Parathyroid adenoma (tissue), 2 donors: ENCODE measurements at regions not wholly inside any gene's neighbourhood (a gene's known extent, or its start where the extent isn't known, plus 50 kb on each side); places are given as distances from the start of the nearest gene placed in this dataset.

Source experiments
- H2AFZ ChIP-seq: fragments of 300-600 bp; sonication (generic); one replicate; pipeline ENCODE4 v1.7.0; 2017; ENCODE audit warnings: antibody characterized with exemption, mild to moderate bottlenecking
- H3K27ac ChIP-seq: fragments of 300-600 bp; sonication (generic); one replicate; pipeline ENCODE4 v1.7.0; 2017
- H3K27me3 ChIP-seq: fragments of 300-600 bp; sonication (generic); one replicate; pipeline ENCODE4 v1.7.0; 2017; ENCODE audit warnings: low read length; ENCODE audit not compliant: control insufficient read depth, insufficient read depth
- H3K36me3 ChIP-seq: fragments of 300-600 bp; sonication (generic); one replicate; pipeline ENCODE4 v1.7.0; 2017; ENCODE audit warnings: low read length; ENCODE audit not compliant: control insufficient read depth, insufficient read depth
- H3K4me1 ChIP-seq: fragments of 300-600 bp; sonication (generic); one replicate; pipeline ENCODE4 v1.7.0; 2017; ENCODE audit warnings: control low read depth
- H3K4me2 ChIP-seq: fragments of 300-600 bp; sonication (generic); one replicate; pipeline ENCODE4 v1.7.0; 2017; ENCODE audit warnings: low read length
- H3K4me3 ChIP-seq: fragments of 300-600 bp; sonication (generic); one replicate; pipeline ENCODE4 v1.7.0; 2017; ENCODE audit warnings: low read depth, low read length
- H3K79me2 ChIP-seq: fragments of 300-600 bp; sonication (generic); one replicate; pipeline ENCODE4 v1.7.0; 2017; ENCODE audit warnings: control low read depth
- H3K9ac ChIP-seq: fragments of 300-600 bp; sonication (generic); one replicate; pipeline ENCODE4 v1.7.0; 2017; ENCODE audit warnings: mild to moderate bottlenecking
- H3K9me3 ChIP-seq: fragments of 300-600 bp; sonication (generic); one replicate; pipeline ENCODE4 v1.7.0; 2017; ENCODE audit warnings: low read length; ENCODE audit not compliant: control insufficient read depth
- TF ChIP-seq, protein P1 (sequence below): fragments of 300-600 bp; sonication (generic); IDR thresholded peaks from one replicate; pipeline ENCODE4 v1.7.0; 2017; ENCODE audit warnings: antibody characterized with exemption, mild to moderate bottlenecking
- donor health status: primary hyperparathyroidism.

DNA sequence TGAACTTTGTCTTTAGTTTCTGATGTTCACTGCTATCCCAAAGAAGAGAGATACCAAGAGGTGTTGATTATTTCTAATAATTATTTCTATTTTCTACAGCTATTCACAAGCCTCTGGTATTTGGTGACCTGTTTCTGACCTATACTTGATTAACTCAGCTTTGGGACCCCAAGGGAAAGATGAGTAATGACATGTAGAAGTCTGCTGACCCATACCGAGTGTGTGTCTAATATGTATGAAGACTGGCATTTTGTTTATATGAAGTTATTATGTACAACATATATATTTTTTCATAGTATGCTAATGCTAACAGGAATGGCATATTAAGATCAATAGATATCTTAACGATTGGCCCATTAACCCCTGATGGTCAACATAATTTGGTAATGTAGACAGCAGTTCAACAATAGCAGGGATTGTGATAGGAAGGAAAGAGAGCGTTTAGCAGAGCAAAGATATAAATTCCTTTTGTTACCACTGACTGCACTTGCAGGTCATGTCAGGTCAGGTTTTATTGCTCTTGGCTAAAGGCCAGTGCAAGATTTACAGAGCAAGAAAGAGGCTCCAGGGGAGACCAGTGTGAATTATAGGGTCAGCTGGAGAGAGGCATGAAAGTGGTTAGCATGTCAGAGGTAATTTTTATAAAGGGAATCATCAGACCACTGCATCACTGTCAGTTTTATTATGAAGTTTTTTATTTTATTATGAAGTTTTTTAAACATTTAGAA is 94.7 kb upstream of the DIPK2B start:
- H3K36me3 ChIP-seq = no peaks in the 10 kb centered on the region
- H3K79me2 ChIP-seq = no peaks in the 10 kb centered on the region
- H3K27ac ChIP-seq = no peak overlapping the region
- H3K9me3 ChIP-seq = no peaks in the 10 kb centered on the region
- no peak overlapping the region for H3K4me3 ChIP-seq
- no peak overlapping the region for H3K9ac ChIP-seq
- no peaks in the 10 kb centered on the region for H3K27me3 ChIP-seq
- no peak overlapping the region for H2AFZ ChIP-seq
- no peaks in the 10 kb centered on the region for H3K4me1 ChIP-seq
- no peak overlapping the region for H3K4me2 ChIP-seq
- TF ChIP-seq, protein P1, sequence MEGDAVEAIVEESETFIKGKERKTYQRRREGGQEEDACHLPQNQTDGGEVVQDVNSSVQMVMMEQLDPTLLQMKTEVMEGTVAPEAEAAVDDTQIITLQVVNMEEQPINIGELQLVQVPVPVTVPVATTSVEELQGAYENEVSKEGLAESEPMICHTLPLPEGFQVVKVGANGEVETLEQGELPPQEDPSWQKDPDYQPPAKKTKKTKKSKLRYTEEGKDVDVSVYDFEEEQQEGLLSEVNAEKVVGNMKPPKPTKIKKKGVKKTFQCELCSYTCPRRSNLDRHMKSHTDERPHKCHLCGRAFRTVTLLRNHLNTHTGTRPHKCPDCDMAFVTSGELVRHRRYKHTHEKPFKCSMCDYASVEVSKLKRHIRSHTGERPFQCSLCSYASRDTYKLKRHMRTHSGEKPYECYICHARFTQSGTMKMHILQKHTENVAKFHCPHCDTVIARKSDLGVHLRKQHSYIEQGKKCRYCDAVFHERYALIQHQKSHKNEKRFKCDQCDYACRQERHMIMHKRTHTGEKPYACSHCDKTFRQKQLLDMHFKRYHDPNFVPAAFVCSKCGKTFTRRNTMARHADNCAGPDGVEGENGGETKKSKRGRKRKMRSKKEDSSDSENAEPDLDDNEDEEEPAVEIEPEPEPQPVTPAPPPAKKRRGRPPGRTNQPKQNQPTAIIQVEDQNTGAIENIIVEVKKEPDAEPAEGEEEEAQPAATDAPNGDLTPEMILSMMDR = no peak

DNA sequence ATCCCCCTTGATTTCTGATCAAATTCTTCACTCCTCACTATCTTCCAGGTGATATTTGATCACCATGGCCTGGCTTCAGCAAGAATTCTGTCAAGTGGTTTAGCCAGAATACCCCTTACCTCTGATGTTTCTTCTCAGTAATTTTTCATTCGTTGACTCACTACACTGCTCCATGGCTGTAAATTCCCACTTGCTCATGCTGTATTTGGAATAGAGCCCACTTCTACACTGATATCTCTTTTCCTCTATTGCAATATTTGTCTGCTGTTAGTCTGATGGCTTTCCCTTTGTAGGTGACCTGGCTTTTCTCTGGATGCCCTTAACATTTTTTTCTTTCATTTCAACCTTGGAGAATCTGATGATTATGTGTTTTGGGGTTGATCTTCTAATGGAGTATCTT is 73.9 kb upstream of the DIPK2B start:
- H3K27ac ChIP-seq = no peak overlapping the region
- H3K79me2 ChIP-seq = no peaks in the 10 kb centered on the region
- H3K4me2 ChIP-seq = no peak overlapping the region
- TF ChIP-seq, protein P1 = no peak
- no peak overlapping the region for H3K4me3 ChIP-seq
- no peaks in the 10 kb centered on the region for H3K4me1 ChIP-seq
- no peaks in the 10 kb centered on the region for H3K9me3 ChIP-seq
- no peaks in the 10 kb centered on the region for H3K36me3 ChIP-seq
- H3K27me3 ChIP-seq = no peaks in the 10 kb centered on the region
- no peak overlapping the region for H3K9ac ChIP-seq
- H2AFZ ChIP-seq = no peak overlapping the region

DNA sequence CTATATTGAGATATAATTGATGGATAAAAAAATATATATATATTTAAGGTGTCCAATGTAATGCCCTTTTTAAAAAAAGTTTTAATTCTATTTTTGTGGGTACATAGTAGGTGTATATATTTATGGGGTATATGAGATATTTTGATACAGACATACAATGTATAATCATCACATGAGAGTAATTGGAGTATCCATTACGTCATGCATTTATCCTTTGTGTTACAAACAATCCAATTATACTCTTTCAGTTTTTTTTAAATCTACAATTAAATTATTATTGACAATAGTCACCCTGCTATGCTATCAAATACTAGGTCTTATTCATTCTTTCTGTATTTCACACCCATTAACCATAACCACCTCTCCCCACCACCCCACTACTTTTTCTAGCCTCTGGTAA is 66.3 kb upstream of the DIPK2B start:
- Histone ChIP-seq H3K4me2 (no peak overlapping the region), H3K9ac (no peak overlapping the region), H3K4me1 (no peaks in the 10 kb centered on the region), H3K79me2 (no peaks in the 10 kb centered on the region), H2AFZ (no peak overlapping the region), H3K36me3 (no peaks in the 10 kb centered on the region), H3K27me3 (no peaks in the 10 kb centered on the region), H3K9me3 (no peaks in the 10 kb centered on the region), H3K27ac (no peak overlapping the region), H3K4me3 (no peak overlapping the region)
- TF ChIP-seq, protein P1 = no peak

DNA sequence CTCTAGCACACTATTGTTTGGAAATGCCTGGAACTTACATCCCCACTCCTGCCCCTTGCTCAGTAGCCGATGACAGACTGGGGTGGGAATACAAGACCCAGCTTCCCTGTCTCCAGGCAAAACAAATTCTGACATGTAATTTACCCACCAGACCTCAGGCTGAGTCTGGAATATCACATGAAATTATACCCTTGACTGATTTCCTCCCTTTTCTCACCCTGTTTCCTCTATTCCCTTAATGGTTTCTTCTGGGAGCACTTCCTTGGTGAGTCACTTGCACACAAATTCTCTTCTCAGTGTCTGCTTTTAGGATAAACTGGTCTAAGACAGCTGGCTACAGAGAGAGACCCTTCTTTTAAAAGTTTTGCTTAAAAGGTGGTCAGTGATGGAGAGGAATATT is 65.8 kb upstream of the DIPK2B start:
- H3K27ac ChIP-seq = no peak overlapping the region
- H3K79me2 ChIP-seq = no peaks in the 10 kb centered on the region
- TF ChIP-seq, protein P1 = no peak
- no peaks in the 10 kb centered on the region for H3K9me3 ChIP-seq
- no peaks in the 10 kb centered on the region for H3K36me3 ChIP-seq
- H2AFZ ChIP-seq = no peak overlapping the region
- H3K9ac ChIP-seq = no peak overlapping the region
- no peak overlapping the region for H3K4me2 ChIP-seq
- no peaks in the 10 kb centered on the region for H3K4me1 ChIP-seq
- H3K27me3 ChIP-seq = no peaks in the 10 kb centered on the region
- no peak overlapping the region for H3K4me3 ChIP-seq

DNA sequence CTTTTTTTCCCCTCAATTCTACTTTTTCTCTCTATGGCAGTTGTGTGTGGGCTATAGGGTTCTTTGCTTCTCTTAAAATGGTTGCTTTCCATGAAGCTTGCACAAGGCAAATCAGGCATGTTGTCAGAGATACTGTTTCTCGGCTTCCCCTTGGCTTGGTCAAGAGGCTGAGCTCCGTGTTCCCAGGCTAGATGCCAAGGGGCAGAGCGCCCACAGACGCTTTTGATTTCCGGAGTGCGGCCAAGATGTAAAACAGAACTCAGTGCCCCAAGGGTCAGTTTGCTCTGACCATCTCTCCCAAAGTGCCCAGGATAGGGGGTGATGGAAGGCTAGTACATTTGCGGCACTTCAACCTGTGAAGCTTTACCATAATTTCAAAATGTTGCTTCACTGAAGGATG is 64.2 kb upstream of the DIPK2B start:
- TF ChIP-seq, protein P1 = no peak
- H3K4me1 ChIP-seq = no peaks in the 10 kb centered on the region
- H3K4me3 ChIP-seq = no peak overlapping the region

More for the DNA sequence above, 64.2 kb upstream of the DIPK2B start:
- no peaks in the 10 kb centered on the region for H3K27me3 ChIP-seq
- no peaks in the 10 kb centered on the region for H3K79me2 ChIP-seq
- H3K36me3 ChIP-seq = no peaks in the 10 kb centered on the region
- no peak overlapping the region for H3K4me2 ChIP-seq
- H3K9ac ChIP-seq = no peak overlapping the region
- no peak overlapping the region for H3K27ac ChIP-seq
- H2AFZ ChIP-seq = no peak overlapping the region
- no peaks in the 10 kb centered on the region for H3K9me3 ChIP-seq
